ENCODE measurements at regions not wholly inside any gene's neighbourhood (a gene's known extent, or its start where the extent isn't known, plus 50 kb on each side); places are given as distances from the start of the nearest gene placed in this dataset.
"Not testable (repeated sequence)": the region's sequence is repeated elsewhere in the genome, so short reads cannot be mapped to it uniquely, and the experiment has no call there.

DNA sequence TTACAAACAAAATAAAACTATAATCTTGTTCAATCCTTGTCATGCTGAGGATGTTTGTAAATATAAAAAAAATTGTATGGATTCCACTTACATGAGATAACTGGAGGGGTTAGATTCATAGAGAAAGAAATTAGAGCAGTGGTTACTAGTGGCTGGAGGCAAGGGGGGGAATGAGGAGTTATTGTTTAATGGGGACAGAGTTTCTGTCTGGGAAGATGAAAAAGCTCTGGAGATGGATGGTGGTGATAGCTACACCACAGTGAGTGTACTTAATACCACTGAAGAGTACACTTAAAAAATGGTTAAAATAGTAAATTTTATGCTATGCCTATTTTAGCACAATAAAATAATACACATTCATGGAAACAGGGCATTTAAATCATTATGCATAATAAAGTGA, 247.5 kb upstream of the PLGLB2 start:
- Histone ChIP-seq H3K27ac (ENCODE audit: low read depth, low read length, poor library complexity, severe bottlenecking) (peak overlapping the region; percentile 95), H3K4me1 (ENCODE audit: insufficient read depth, low read length, severe bottlenecking) (peaks cover 64% of the 10 kb centered on the region), H3K4me3 (ENCODE audit: low read depth, low read length, poor library complexity, severe bottlenecking) (peak overlapping the region; percentile 33), H3K9ac (ENCODE audit: low read length) (peak overlapping the region; percentile 70), H3K4me2 (ENCODE audit: low read length) (peak overlapping the region; percentile 63)
- H2AFZ ChIP-seq (ENCODE audit: low read length); H4K20me1 ChIP-seq (ENCODE audit: insufficient read depth, low read length); H3K27me3 ChIP-seq (ENCODE audit: insufficient read depth, low read length); H3K9me3 ChIP-seq (ENCODE audit: low read length); H3K36me3 ChIP-seq (ENCODE audit: insufficient read depth, low read length); H3K79me2 ChIP-seq (ENCODE audit: insufficient read depth, low read length); H3F3A ChIP-seq (ENCODE audit: insufficient read depth, low read length); H3K9me2 ChIP-seq (ENCODE audit: low read depth, low read length): not testable (repeated sequence)

DNA sequence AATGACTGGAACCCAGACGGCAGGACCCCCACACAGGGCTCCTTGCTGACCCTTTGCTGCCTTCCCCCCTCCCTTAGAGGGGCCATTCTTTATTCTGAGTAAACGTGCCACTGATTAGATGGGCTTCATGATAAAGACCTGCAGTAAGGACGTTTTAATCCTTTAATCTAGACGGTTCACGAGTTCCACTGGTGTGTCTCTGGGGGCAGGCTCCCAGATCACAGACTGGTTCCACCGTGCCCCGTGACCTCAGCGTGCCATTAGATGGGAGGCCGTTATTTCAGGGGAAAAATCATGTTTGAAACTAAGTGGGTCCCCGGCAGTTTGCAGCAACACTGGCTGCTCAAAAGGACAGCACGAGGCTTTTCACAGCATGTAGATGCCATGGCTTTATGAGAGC, 246.9 kb upstream of the PLGLB2 start:
- not testable (repeated sequence) for H3K79me2 ChIP-seq (ENCODE audit: insufficient read depth, low read length); H3F3A ChIP-seq (ENCODE audit: insufficient read depth, low read length); H3K36me3 ChIP-seq (ENCODE audit: insufficient read depth, low read length); H3K9me3 ChIP-seq (ENCODE audit: low read length); H2AFZ ChIP-seq (ENCODE audit: low read length); H3K4me3 ChIP-seq (ENCODE audit: low read depth, low read length, poor library complexity, severe bottlenecking); H3K27me3 ChIP-seq (ENCODE audit: insufficient read depth, low read length); H4K20me1 ChIP-seq (ENCODE audit: insufficient read depth, low read length); H3K9me2 ChIP-seq (ENCODE audit: low read depth, low read length)
- peaks cover 63% of the 10 kb centered on the region for H3K4me1 ChIP-seq (ENCODE audit: insufficient read depth, low read length, severe bottlenecking)
- H3K9ac ChIP-seq (ENCODE audit: low read length): peak overlapping the region; percentile 70
- peak overlapping the region; percentile 63; the same call in 1 of the 2 replicates for H3K4me2 ChIP-seq (ENCODE audit: low read length)
- H3K27ac ChIP-seq (ENCODE audit: low read depth, low read length, poor library complexity, severe bottlenecking): peak overlapping the region; percentile 95

GRCh38 chr2:87502948-87503347, 244.9 kb upstream of the PLGLB2 start:
- not testable (repeated sequence) for H3K27me3 ChIP-seq (ENCODE audit: insufficient read depth, low read length); H3K79me2 ChIP-seq (ENCODE audit: insufficient read depth, low read length); H4K20me1 ChIP-seq (ENCODE audit: insufficient read depth, low read length); H3K36me3 ChIP-seq (ENCODE audit: insufficient read depth, low read length); H3K9ac ChIP-seq (ENCODE audit: low read length); H3K4me3 ChIP-seq (ENCODE audit: low read depth, low read length, poor library complexity, severe bottlenecking); H3K9me2 ChIP-seq (ENCODE audit: low read depth, low read length); H3K4me2 ChIP-seq (ENCODE audit: low read length); H3F3A ChIP-seq (ENCODE audit: insufficient read depth, low read length); H2AFZ ChIP-seq (ENCODE audit: low read length); H3K9me3 ChIP-seq (ENCODE audit: low read length)
- Histone ChIP-seq H3K27ac (ENCODE audit: low read depth, low read length, poor library complexity, severe bottlenecking) (peak overlapping the region; percentile 54), H3K4me1 (ENCODE audit: insufficient read depth, low read length, severe bottlenecking) (peaks cover 58% of the 10 kb centered on the region)
- TF ChIP-seq, protein P1, sequence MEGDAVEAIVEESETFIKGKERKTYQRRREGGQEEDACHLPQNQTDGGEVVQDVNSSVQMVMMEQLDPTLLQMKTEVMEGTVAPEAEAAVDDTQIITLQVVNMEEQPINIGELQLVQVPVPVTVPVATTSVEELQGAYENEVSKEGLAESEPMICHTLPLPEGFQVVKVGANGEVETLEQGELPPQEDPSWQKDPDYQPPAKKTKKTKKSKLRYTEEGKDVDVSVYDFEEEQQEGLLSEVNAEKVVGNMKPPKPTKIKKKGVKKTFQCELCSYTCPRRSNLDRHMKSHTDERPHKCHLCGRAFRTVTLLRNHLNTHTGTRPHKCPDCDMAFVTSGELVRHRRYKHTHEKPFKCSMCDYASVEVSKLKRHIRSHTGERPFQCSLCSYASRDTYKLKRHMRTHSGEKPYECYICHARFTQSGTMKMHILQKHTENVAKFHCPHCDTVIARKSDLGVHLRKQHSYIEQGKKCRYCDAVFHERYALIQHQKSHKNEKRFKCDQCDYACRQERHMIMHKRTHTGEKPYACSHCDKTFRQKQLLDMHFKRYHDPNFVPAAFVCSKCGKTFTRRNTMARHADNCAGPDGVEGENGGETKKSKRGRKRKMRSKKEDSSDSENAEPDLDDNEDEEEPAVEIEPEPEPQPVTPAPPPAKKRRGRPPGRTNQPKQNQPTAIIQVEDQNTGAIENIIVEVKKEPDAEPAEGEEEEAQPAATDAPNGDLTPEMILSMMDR (IDR thresholded peaks at IDR 0.05; ENCODE audit: low read length): 0 out of 2 replicates have a peak, but pooled peaks have one; percentile 5

DNA sequence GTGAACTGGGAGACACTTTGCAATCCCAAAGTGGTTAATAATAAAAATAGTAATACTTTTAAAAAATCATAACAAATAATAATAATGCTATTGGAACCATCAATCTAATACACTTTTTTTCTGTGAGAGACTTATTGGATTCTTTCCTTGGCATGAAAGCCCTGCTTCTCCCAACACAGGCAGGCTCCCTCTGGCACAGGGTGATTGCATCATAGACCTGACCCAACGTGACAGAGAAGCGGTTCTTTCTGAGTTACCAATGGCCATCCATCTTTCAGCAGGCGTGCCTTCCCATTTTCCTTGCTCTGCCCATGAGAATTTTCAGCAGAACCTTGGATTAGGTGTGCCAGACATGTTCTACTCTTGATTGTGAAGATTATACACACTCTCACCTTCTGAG, 242.6 kb upstream of the PLGLB2 start:
- H3K36me3 ChIP-seq (ENCODE audit: insufficient read depth, low read length); H3K27me3 ChIP-seq (ENCODE audit: insufficient read depth, low read length); H4K20me1 ChIP-seq (ENCODE audit: insufficient read depth, low read length); H3K4me3 ChIP-seq (ENCODE audit: low read depth, low read length, poor library complexity, severe bottlenecking); H3K9ac ChIP-seq (ENCODE audit: low read length); H2AFZ ChIP-seq (ENCODE audit: low read length); H3K4me2 ChIP-seq (ENCODE audit: low read length); H3K9me2 ChIP-seq (ENCODE audit: low read depth, low read length); H3F3A ChIP-seq (ENCODE audit: insufficient read depth, low read length); H3K9me3 ChIP-seq (ENCODE audit: low read length); H3K79me2 ChIP-seq (ENCODE audit: insufficient read depth, low read length): not testable (repeated sequence)
- H3K27ac ChIP-seq (ENCODE audit: low read depth, low read length, poor library complexity, severe bottlenecking): peak overlapping the region; percentile 83
- peaks cover 63% of the 10 kb centered on the region for H3K4me1 ChIP-seq (ENCODE audit: insufficient read depth, low read length, severe bottlenecking)

DNA sequence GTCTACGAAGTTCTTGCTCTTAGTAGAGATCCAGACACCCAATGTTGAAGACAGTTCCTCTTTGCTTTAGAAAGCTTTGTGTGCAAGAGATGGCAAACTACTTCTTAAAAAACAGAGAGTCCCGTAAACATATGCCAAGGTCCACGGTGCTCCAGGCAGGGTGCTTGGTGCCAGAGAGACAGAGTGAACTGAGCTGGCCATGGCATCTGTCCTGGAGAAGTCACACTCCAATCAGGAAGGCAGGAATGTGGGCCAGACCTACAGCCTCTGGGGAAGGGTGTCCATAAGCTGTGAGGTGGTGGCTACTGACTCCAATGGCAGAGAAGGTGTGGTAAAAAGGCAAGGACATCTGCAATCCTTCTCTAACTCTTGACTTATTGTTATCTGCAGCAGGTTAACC, 242.0 kb upstream of the PLGLB2 start:
- H4K20me1 ChIP-seq (ENCODE audit: insufficient read depth, low read length); H3K36me3 ChIP-seq (ENCODE audit: insufficient read depth, low read length); H3K4me2 ChIP-seq (ENCODE audit: low read length); H3K79me2 ChIP-seq (ENCODE audit: insufficient read depth, low read length); H3K4me3 ChIP-seq (ENCODE audit: low read depth, low read length, poor library complexity, severe bottlenecking); H3K9me2 ChIP-seq (ENCODE audit: low read depth, low read length); H3K27me3 ChIP-seq (ENCODE audit: insufficient read depth, low read length); H3F3A ChIP-seq (ENCODE audit: insufficient read depth, low read length); H2AFZ ChIP-seq (ENCODE audit: low read length); H3K9ac ChIP-seq (ENCODE audit: low read length); H3K9me3 ChIP-seq (ENCODE audit: low read length): not testable (repeated sequence)
- H3K4me1 ChIP-seq (ENCODE audit: insufficient read depth, low read length, severe bottlenecking): peaks cover 62% of the 10 kb centered on the region
- peak overlapping the region; percentile 79 for H3K27ac ChIP-seq (ENCODE audit: low read depth, low read length, poor library complexity, severe bottlenecking)

DNA sequence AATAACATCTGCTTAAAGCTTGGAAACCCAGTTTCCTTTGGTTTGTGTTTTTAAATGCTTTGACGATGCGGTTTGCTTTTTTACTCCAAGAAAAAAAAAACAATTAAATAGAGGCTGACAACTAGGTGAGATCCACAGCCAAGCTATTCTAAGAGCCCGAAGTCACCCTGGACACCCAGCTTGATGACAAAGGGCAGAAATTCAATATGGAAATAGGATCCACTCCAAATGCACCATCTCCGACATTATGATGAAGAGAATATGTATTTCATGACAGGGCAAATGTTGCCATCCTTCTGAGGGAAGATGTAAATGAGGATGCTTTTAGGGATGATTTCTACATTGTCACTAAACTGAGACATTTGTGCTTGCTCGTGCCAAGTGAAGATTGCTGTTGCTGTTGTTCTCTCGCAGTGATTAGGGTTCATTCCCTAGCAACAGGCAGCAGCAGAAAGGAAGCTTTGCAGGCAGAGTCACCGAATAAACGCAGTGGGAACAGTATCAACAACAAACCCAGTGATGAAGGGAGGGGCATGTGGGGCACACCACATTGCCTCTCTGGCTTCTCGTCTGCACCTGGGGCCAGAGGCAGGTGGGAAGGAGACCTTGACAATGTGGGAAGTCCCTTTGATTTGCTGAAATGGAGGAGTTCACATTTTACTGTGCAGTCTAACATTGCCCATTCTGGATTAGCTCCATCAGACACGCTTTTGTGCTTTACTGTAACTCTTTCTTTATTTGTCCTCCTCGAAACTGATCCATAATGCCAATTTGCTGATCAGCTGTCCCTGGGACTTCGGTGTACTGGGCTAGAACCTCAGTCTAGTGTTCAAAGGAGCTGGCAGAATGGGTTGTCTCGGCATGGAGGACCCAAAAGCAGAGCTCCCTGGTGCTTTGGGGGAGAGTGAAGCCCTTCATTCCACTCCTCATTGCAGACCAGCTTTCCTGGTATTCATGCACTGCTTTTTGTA, 240.2 kb upstream of the PLGLB2 start:
- not testable (repeated sequence) for H3K4me3 ChIP-seq (ENCODE audit: low read depth, low read length, poor library complexity, severe bottlenecking); H2AFZ ChIP-seq (ENCODE audit: low read length); H3K9me2 ChIP-seq (ENCODE audit: low read depth, low read length); H3K79me2 ChIP-seq (ENCODE audit: insufficient read depth, low read length); H4K20me1 ChIP-seq (ENCODE audit: insufficient read depth, low read length); H3F3A ChIP-seq (ENCODE audit: insufficient read depth, low read length); H3K27me3 ChIP-seq (ENCODE audit: insufficient read depth, low read length); H3K36me3 ChIP-seq (ENCODE audit: insufficient read depth, low read length); H3K9me3 ChIP-seq (ENCODE audit: low read length)
- H3K9ac ChIP-seq (ENCODE audit: low read length): peak overlapping the region; percentile 63
- peak overlapping the region; percentile 35; the same call in 1 of the 2 replicates for H3K4me2 ChIP-seq (ENCODE audit: low read length)
- peaks cover 64% of the 10 kb centered on the region for H3K4me1 ChIP-seq (ENCODE audit: insufficient read depth, low read length, severe bottlenecking)
- peak overlapping the region; percentile 95 for H3K27ac ChIP-seq (ENCODE audit: low read depth, low read length, poor library complexity, severe bottlenecking)
